ENCODE measurements at regions not wholly inside any gene's neighbourhood (a gene's known extent, or its start where the extent isn't known, plus 50 kb on each side); places are given as distances from the start of the nearest gene placed in this dataset.

DNA sequence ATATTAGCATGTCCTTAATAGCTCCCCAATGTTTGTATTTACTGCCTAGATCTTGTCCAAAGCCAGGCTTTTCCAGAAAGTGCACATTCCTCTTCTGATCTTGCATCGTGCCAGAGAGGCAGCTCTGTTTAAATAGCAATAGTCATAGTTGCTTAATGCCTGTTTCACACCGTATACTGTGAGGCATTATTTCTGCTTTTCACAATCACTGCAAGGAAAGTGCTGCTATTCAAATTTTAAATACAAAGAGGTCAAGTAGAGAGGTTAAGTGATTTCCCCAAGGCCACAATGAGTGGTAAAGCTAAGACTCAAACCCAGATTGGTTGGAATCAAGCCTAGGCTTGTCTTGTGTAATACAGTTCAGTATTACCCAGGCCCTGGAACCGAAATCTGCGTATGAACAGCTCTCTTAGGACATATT is 153.6 kb downstream of the SNX18 start:
- DNase-seq: no peak

DNA sequence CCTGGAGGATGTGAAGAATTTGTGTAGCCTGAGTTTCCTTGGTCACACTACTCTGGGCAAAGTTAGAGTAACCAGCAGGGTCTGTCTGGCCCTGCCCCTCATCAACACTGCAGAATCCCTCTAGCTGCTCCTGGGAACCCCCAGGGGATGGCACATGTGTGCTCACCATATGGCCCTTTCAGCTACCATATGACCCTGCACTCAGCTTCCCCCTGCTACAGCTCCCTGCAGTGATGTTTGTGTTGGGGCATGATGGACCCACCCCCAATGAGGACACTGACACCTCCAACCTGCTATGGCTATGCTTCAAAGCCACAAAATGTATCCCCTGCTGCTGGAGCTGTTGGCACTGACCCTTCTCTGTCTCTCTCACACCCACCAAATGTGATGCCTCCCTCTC is 152.7 kb downstream of the SNX18 start:
- no peak for DNase-seq

DNA sequence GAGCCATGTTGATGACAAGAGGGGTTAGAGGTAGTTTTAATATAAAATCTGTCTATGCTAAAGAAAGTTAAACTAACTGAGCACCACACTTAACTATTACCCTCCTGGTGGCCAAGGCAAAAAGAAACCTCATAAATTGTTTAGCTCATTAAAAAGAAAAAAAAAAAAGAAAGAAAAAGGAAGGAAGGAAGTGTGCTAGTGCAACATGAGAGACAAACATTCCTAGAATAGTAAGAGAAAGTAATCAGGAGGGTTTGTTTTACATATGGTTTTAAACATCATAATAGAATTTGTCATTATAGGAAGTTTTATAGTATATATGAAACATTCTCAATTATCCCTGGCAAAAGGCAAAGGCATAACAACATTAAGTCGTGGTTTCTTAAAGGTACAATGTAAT is 152.3 kb downstream of the SNX18 start:
- no peak for DNase-seq

DNA sequence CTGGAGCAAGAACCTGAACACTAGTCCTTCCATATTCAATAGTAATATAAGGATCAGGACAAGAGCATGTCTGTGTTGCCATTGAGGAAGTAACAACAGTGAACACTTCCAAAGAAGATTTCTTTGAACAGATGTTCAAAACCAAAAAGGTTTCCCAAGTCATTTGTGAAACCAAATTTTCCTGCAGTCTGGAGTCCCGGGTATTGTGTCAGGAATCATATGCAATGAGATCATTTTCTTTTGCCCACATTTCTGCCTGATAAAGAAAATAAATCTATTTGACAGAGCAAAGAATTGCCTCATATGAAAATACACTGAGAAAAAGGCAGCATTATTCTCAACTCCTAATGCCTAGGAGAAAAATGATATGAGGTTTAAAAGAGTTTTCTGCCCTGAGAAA is 151.7 kb downstream of the SNX18 start:
- no peak for DNase-seq

DNA sequence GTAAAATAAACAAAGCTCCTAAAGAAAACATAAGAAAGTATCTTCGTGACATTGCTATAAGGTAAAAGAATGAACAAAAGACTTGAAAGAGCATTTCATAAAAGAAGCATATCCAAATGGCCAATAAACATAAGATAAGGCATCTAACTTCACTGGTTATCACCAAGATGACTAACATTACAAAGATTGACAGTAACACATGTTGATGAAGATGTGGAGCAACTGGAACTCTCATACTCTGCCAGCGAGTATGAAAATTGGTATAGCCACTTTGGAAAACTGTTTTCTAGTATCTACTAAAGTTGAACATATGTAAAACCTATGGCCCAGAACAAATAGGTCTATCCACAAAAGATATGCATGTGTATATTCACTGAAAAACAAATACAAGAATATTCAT is 150.5 kb downstream of the SNX18 start:
- no peak for DNase-seq

DNA sequence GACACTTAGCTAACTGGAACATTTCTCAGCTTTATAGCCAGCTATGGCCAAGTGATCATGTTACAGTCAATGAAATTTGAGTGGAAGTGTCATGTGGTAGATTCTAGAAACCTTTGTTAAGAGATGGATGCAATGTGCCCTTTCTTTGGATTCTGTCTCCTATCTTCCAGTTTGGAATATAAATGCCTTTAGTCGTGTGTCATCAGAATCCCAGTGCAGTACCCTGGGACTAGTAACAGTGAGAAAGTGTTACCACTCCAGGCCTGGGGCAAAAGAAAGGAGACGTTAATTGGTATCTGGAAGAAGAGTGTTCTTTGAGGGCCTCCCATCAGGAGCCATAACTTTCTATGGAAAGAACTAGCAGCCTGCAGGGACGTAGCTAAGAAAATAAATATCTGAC is 149.6 kb downstream of the SNX18 start:
- no peak for DNase-seq

DNA sequence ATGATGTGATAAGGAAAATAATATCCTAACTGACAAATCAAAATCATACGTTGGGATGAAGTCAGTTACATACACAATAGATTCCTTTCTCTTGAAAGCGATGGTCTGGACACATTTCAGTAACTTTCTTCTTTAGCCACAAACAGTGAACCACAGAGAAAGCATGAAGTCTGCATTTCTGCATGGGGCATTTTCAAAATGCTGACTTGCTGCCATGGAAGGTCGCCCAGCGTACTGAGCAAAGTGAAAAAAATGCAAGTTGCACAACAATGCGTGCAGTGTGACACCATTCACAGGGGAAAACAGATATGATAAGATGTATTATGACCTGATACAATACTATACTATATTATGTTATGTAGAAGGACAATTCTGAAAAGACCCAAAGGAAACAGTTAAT is 146.3 kb downstream of the SNX18 start:
- DNase-seq: no peak

DNA sequence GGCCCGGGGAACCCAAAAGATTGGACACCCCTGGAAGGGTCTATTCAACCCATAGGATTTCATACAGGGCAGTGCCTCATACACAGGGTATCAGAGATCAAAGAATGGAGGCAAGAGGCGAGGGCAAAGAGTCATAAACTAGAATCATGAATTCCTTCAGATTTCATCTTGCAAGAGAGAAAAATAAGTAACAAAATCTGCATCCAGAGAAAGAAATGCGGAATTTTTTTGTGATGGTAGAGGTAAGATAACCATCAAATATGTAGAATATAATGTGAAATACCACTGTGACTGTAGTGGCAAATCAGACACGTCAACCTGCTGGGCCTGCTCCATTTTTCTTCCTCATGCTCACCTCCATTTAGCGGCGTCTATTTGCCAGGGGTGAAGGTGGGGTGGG is 143.6 kb downstream of the SNX18 start:
- no peak for DNase-seq

DNA sequence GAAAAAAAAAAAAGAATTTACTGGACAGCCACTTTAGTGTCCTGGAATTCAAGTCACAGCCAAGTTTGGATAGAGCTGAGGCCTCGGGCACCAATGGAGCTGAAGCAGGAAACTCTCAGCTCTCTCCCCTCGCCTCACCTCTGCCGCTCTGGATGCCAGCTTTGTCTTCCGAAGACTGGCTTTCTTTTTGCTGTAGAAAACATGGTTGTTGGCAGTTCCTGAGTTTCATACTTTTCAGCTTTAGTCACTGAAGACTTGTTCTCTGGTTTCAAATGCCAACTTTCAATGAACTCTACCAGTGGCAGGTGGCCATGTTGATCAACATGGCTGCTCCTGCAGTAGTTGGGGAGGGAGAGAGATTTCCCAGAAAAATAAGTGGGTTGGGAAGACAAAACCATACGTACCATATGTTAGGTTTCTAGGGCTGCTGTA is 142.2 kb downstream of the SNX18 start:
- DNase-seq: no peak

DNA sequence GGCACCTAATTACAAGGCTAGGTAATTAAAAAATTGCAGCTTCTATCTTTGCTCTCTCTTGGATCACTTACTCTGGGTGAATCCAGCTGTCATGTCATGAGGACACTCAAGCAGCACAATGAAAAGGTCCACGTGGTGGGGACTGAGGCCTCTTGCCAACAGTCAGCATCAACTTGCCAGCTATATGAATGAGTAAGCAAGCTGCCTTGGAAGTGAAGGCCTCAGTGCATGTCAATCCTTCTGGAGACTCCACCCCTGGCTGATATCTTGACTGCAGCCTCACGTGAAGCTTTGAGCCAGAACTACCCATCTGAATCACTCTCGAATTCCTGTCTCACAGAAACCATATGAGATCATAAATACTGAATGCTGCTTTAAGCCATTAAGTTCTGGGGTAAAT is 140.5 kb downstream of the SNX18 start:
- DNase-seq: no peak

DNA sequence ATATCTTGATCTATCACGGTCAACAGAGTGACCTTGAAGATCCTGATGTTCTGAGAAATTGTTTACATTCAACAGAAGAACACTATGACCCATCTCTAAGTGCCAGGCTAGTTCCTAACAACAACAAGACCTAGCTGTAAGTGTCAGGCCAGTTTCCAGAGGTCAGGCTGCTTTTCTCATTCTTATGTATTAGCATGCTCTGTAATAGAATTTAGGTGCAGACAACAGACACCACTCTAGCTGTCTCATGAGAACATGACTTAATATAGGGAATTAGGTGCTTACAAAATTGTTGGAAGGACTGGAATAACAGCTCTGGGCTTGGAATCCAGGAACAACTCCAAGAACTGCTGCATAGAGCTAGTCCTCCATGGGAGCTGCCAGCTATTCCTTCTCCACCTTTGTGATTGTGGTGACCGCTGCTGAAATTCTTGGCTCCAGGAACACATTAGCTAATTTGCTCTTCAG is 138.7 kb downstream of the SNX18 start:
- no peak for DNase-seq

DNA sequence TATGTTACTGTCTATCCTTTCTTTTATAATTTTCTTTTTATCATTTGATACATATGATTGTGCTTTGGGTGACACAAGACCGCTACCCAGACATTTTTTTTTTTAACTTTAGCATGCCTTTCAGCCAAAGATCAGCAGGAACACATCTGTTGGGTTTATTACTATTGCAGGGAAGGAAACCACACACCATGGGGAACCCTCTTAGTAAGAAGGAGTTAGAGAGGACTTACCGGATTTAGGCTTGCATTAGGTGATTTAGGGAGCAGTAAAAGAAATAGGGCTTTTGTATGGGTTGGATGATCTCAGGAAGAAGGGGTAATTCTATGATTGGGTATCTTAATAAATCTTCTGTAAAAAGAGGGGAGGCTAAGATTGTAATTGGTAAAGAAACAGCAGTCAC is 138.2 kb downstream of the SNX18 start:
- no peak for DNase-seq

DNA sequence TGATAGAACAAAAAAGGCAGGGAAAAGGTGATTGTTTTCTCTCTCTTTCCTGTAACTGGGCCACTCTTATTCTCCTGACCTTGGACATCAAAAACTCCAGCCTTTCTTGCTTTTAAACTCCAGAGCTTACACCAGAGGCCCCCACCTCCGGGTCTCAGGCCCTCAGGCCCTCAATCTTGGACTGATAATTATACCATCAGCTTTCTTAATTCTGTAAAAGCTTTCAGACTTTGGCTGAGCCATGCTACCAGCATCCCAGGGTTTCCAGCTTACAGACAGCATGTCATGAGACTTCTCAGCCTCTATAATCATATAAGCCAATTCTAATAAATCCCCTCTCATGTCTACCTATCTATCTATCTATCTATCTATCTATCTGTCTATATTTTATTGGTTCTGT is 137.7 kb downstream of the SNX18 start:
- no peak for DNase-seq

DNA sequence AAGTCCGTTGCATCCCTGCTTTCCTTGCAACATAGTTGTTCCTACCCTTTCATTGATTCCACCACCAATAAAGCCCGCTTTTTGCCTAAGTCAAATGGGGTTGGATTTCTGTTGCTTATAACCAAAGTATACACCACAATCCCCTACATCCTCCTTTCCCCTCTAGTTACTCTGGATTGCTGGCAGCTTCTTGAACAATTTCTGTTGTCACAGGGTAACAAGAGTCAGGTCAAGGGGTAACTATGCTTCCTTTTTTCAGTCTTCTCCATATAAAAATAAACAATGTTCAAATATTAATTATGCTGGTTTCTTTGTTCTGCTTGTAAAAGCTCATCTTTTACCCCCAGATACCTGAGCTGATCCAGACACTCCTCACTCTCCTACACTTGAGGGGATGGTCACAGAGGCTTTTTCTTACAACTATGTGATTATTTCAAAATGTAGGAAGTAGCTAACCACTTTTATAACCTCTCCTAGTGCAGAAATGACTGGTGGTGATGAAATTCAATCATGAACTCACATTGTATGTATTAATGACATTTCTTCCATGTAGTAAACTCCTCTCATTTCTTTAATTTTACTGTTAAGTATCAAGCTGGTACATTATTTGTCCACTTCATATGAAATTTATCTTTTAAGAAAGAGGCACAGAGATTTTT is 136.5 kb downstream of the SNX18 start:
- no peak for DNase-seq

DNA sequence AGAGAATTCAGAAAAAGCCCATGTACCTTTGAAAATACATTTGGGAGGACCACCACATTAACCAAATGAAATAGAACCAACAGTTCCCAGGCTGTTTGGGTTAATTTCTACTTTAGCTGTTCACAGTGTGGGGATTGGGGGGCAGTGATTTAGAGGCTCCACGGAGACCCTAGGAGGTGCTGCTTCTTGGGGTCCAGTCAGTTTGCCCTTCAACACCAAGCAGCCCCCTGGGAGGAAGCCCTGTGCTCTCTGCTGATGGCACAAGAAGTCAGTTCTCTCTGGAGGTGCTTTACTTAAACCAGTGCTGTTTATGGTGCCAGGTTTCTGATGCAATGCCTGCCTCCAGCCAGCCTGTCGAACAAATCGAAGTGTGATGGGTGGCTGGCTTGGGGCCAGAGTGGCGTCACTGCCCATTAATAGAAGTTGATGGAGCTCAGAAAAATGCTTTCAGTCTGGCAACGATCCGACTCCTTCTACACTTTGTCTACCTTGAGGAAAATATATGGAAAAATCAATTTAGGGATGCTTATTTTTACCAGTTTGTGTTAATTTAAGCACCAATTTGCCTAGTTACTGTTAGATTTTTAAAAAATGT is 134.0 kb downstream of the SNX18 start:
- no peak for DNase-seq

DNA sequence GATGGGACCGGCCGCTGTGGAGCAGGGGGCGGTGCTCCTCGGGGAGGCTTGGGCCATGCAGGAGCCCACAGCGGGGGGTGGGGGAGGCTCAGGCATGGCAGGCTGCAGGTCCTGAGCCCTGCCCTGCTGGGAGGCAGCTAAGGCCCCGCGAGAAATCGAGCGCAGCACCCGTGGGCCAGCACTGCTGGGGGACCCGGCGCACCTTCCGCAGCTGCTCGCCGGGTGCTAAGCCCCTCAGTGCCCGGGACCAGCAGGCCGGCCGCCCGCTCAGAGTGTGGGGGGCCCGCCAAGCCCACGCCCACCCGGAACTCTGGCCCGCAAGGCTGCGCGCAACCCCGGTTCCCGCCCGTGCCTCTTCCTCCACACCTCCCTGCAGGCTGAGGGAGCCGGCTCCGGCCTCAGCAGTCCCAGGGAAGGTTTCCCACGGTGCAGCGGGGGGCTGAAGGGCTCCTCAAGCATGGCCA is 131.5 kb downstream of the SNX18 start:
- DNase-seq: no peak

DNA sequence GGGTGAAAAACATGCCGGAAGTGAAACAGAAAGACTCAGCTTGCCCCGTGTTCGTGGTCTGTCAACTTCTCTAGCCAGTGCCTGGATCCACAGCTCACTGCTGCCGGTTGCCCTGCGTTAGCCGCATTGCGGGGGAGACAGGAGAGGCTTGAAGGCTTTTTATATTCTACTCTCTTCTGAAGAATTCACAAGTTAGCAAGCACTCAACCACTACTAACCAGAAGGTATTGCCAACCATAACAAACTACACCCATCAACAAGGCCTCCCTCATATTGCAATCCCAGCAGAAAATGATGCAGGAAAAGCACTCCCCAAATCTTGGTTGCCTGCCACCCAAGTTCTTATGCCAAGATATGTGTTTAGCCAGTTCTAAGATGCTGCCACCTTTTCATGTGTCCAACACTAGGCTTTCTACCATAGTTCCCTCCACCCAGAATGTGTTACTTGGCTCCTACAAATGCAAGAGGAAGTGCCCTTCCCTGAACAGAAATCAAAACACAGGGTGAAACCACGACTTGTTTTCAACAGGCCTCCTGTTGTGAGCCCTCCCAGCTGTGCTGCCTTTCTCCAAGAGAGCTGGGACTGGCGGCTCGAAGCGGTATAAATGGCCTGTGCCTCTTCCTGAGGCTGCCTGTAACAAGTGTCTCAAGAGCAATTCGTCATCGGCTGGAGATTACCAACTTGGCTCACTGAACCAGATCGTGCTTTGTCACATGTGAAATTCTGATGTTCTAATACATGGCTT is 129.0 kb downstream of the SNX18 start:
- DNase-seq: peak; percentile 61 to 66

DNA sequence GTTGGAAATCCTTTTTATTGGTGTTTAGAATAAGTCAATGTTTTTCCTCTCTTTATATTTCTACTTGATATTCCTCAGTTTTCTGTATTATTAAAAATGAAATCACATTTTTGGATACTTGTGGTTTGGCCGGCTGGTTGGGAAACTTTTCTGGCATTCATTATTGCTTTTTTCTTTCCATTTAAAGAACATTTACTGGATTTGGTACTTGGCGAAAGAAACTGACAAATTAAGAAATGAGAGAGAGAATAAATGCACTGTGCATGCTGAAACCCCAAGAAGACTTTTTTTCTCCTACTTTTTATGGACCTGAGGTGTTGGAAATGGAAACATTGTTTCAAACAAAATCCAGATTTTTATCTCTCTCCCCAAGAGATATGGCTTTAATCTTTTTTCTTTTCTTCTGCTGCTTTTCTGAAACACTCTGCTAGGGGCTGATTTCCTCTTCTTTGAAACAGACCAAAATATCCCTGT is 128.4 kb downstream of the SNX18 start:
- no peak for DNase-seq

DNA sequence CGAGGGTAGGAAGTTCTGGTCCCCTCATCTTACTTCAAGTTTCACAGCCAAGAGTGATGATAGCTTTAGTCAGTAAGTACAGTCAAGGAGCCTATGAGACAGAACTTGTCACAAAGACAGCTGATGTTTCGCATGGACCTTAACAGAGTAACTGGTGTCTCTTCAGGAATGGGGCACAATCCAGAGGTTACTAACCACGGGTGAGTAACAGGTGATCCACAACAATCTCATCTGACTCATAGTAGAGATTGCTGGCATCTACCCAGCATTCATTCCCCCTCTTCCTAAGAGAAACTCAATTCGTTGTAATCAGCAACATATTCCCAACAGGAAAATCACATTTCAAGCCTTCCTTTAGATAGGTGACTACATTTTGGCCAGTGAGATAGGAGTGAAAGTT is 126.7 kb downstream of the SNX18 start:
- no peak for DNase-seq

DNA sequence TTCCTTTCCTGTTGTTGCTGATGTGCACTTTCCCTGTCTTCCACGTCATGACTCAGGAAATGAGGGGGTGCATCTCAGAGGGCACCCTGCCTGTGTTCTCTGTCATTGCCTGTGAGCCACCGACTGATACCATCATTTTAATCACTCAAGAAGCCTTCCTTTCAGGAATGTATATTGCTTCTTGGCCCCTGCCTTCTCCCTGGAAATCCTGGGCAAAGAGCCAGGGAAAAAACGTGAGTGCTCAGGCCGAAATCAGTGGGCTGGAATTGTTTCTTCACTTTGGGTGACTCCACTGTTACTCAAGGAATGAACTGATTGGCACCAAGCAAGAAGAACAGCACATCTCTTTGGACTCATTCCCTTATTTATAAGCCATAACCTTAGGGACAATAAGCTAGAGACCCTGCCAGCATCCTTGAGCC is 126.1 kb downstream of the SNX18 start:
- no peak for DNase-seq

DNA sequence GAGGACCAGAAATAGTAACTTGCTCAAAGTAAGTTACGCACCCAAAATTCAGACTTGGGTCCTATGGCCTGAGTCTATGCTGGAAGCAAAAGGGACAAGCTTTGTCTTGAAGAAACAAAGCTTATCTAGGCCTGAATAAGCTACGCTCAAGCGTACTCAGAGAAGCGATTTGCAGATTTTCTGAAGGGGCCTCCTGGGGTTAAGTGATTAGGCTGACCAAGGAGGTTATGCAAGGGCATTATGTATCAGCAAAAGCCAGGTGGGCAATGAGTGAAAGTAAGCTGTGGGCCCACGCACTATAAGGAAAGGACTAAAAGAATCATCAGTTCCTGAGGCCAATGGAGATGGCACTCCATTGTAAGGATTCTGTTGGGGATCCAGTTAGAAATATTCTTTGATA is 122.1 kb downstream of the SNX18 start:
- DNase-seq: no peak

DNA sequence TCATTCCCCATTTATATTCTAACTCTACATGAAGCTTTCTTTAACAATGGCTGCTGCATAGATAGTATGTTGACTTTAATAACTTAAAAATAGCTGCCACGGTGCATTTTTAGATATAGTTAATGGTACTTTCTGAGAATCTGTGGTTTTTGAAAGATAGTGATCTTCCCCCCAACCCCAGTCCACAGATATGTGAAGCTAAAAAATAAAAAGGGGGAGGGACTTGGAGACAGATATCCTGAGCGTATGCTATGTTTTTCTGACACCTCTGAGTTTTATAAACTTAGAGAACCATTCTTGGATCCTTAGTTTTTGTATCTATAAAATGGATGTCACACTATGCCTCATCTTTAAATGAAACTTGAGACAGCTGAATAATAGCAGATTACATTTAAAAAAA is 120.5 kb downstream of the SNX18 start:
- DNase-seq: no peak

DNA sequence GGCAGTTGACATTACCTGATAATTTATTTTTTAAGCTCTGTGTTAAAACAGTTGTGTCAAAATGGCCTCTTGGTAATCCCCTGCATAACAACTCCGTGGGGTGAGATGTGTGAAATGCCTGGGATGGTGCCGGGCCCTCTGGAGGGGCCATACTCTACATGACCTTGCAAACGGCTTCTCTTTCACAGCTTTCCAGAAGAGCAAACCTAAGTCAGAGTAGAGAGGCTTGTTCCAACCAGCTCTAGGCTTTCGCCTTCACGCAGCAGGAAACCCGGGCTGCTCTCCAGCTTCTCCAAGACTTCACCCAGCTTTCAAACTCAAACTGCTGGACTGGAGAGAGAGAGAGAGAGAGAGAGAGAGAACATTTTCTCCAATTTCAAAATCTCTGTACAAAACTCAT is 120.1 kb downstream of the SNX18 start:
- no peak for DNase-seq

DNA sequence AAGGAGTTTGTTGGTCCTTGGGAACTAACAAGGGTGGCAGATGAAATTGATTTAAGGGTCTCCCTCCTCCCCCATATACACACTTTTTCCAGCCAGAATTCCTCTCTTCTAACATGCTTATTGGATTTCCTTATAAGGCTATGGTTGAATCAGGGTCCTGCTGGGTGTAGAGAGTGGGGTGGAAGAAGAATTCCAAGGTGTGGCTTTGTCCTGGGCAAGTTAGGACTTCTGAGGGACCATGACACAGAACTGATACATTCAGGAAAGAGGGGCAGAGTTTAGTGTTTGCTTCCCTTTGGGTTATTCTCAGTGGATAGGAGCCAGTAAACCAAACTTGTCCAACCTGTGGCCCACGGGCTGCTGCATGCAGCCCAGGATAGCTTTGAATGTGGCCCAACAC is 116.5 kb downstream of the SNX18 start:
- DNase-seq: no peak
